ENCODE measurements at regions not wholly inside any gene's neighbourhood (a gene's known extent, or its start where the extent isn't known, plus 50 kb on each side); places are given as distances from the start of the nearest gene placed in this dataset.

GRCh38 chr2:183543222-183543621 is 419.0 kb downstream of the NUP35 start:
- TF ChIP-seq POLR2AphosphoS5 (IDR thresholded peaks at IDR 0.05) (no peak), CTCF (IDR thresholded peaks at IDR 0.05) (no peak), POLR2A (IDR thresholded peaks at IDR 0.05) (no peak), EP300 (IDR thresholded peaks at IDR 0.05) (no peak)
